GM19324 (cell line): ENCODE measurements at regions not wholly inside any gene's neighbourhood (a gene's known extent, or its start where the extent isn't known, plus 50 kb on each side); places are given as distances from the start of the nearest gene placed in this dataset.

Source experiments
- ATAC-seq: cut with Tn5 transposase; IDR thresholded peaks from one replicate; pipeline ENCODE4 v1.9.1; 2021; ENCODE audit warnings: mild to moderate bottlenecking, moderate library complexity; ENCODE audit not compliant: unreplicated experiment, low FRiP score

GRCh38 chr18:57991552-57991951, 52.5 kb upstream of the NEDD4L start:
- ATAC-seq: no peak

DNA sequence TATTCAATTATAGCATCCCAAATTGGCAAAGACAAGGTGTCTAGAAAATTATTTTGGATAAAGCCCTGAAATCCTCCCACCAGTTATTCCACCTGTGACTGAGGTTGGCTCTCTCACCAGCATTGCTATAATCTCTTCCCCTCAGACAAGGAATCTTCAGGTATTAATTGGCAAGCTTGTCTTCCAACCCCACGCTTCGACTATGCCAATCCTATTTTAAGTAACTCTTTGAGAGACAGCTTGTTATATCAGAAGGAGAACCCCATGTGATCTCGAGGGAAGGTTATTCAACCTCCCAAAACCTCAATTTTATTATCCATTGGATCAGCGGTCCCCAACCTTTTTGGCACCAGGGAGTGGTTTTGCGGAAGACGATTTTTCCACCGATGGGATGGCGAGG, 54.5 kb upstream of the NEDD4L start:
- ATAC-seq: no peak

DNA sequence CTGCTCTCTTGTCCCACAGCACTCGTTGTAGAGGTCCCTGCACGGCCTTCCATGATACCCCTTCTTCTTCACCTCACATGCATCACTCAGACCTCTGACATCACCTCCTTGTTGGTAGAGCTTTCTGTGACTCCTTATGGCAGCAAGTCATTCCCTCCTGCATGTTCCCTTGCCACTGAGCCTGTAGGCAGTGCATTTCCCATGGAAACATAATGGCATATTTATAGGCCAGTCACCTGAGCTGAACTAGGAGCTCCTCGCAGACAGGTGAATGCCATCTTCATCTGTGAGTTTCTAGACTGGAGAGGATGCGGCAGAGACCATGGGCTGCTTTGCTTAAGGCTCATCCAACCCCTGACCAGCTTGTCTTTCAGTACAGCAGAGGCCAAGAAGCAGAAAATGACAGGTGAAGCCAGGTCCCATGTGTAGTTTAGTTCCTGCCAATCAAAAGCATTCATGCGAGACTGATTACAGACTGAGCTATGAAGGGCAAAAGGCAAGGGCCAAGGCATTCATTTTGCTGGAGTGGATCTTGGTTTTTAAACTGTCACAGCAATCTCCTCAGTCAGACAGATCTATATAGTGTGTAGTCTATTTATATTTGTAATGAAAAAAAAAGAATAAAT, 59.4 kb upstream of the NEDD4L start:
- no peak for ATAC-seq

DNA sequence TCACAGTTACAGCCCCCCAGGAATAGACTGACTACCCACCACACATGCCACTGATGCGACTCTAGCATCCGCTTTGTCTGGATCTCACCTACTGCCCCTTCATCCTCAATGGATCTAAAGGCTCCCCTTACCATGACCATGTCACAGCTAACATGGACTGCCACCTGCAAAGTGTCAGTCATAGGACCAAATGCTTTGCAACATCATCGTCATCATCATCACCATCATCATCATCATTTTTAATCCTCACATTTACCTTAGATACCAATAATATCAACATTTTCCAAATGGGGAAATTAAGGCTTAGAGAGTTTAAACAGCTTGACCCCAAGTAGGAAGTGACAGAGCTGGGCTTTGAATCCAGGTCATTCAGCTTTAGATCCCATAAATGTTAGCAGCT, 60.1 kb upstream of the NEDD4L start:
- ATAC-seq: no peak

DNA sequence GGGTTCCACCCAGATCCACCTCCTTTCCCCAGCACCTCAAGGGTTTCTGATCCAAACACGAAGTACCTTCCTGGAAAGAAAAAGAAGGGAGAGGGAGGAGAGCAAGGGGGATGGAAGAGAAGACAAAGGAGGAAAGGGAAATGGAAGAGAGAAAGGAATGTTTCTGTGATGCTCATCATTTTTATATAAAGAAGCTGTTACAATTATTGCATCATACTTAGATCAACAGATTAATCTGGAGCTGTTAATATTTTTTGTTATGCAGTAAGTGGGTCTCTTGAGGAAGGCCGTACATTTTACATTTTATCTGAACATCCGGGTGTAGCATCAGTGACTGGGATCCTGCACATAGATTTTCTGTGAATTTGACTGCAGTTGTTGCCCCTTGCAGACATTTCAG, 60.6 kb upstream of the NEDD4L start:
- ATAC-seq: no peak

GRCh38 chr18:57982372-57983021, 61.5 kb upstream of the NEDD4L start:
- ATAC-seq: no peak

DNA sequence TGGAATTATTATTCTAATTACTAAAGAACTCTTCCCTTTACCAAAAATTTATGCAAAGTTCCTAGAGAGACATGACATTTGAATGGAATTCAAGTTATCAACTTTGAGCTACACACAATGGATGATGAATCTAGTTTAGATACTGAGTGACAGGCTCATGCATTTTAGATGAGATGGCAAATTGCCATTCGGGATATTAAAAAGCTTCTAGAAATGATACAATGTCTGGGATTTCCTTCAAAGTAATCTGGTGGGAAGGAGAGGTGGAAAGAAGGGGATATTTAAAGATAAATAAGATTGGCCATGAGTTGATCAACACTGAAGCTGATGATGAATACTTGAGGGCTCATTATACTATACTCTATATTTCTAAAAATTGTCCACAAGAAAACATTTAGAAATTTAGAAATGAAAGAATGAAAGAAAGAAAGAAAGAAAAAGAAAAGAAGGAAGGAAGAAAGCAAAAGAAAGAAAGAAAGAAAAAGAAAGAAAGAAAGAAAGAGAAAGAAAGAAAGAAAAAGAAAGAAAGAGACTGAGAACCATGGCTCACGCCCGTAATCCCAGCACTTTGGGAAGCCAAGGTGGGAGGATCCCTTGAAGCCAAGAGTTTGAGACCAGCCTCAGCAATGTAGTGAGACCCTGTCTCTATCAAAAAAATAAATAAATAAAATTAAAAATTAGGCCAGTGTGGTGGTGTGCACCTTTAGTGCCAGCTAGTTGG, 62.6 kb upstream of the NEDD4L start:
- no peak for ATAC-seq

DNA sequence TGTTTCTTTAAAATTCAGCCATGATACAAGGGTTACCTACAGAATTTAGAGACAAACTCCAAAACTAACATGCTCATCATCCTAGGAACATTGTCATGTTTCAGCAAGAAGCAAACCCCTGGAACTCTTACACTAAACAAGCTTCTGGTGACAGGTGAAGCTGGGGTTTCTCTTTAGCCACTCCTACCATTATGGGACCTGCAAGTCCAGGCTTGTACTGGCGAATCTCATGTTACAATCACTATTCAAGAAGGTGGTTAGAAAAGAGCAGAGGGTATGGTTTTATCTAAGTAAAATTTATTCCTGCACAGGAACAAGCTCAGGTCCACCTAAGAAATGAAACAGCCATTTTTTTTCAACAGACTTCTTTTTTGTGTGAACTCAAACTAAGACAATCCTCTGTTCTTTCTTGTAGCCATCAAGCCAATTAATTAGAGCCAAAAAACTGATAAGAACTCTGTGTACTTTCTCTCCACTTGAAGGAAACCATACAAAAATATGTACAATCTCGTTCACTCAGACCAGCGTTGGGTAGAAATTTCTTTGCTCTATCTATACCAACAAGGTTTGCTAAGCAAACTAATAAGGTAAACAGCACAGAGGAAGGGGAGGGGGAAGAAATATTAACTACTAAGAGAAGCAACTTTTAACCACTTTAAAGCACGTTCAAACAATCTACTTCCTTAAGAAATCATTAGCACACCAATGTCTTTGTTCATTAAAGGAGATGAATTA, 63.3 kb upstream of the NEDD4L start:
- no peak for ATAC-seq

GRCh38 chr18:57976230-57976773, 67.7 kb upstream of the NEDD4L start:
- ATAC-seq: no peak

- ATAC-seq: no peak
Observed at GRCh38 chr18:57975805-57976204, 68.2 kb upstream of the NEDD4L start.

- no peak for ATAC-seq
Observed at GRCh38 chr18:57974585-57975265, 69.3 kb upstream of the NEDD4L start.

DNA sequence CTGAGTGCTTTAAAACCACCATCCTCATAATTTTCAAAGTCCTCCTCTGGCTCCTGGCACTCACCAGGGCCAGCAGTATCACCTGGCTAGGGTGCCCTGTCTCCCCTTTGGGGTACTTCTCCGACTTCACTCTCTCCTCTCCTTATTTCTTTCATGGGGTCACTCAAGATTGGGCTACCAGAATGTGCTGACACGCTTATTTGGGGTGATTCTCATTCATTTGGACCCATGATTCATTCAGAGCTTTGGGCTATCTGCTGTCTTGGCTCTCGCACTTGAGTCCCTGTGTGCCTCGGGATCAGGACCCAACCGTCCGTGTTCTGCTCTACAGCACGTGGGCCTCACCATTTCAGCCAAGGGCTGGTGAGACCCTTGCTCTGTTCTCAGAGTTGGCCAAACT, 70.1 kb upstream of the NEDD4L start:
- no peak for ATAC-seq

GRCh38 chr18:57970356-57971095, 73.5 kb upstream of the NEDD4L start:
- ATAC-seq: no peak

DNA sequence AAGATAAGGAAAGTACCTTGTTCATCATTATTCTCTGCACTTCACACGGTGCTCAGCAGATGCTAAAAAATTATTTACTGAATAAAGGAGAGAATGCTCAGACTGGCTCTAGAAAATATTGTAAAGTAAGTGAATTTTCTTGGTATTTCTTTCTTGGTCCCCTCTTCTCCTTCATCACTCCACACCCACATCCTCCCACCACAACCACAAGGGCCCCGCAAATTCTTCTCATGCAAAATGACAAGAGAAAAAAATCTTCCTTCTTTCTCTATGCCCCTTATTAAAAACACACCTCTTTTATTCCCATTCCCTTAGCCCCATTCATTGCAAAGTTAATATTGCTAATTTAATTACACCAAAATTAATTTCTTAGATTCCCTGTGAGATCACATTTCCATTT, 74.2 kb upstream of the NEDD4L start:
- no peak for ATAC-seq

- no peak for ATAC-seq
Observed at GRCh38 chr18:57965246-57965645, 78.8 kb upstream of the NEDD4L start.

DNA sequence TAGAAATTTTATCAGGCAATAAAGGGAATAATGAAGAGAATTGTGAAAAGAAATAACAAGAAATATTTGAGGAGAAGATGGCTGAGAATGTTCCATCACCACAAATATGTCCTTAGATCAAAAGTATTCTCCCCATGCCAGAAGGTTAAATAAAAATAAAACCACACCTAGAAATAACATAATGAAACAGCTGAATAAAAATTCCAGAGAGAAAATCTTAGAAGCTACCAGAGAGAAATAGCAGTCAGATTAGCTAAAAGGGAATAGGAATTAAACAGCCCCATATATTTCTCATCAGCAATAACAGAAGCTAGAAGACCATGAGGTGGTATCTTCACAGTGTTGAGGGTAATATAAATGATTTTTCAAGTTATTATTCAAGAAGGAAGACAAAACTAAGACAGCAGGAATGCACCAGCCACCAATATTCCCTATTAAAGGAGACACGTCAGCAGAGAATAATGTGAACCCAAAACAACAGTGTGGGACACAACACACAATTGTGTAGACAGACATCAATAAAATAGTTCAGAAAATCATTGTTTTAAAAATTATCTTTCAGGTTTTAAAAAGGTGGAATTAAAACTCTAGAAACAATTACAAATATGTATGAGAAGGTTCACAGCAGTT, 82.0 kb upstream of the NEDD4L start:
- ATAC-seq: no peak

- no peak for ATAC-seq
Observed at GRCh38 chr18:57961411-57961810, 82.6 kb upstream of the NEDD4L start.

- no peak for ATAC-seq
Observed at GRCh38 chr18:57959278-57959677, 84.7 kb upstream of the NEDD4L start.

GRCh38 chr18:57957210-57957609, 86.8 kb upstream of the NEDD4L start:
- ATAC-seq: no peak
